WERI-Rb-1 (cell line): ENCODE measurements at regions not wholly inside any gene's neighbourhood (a gene's known extent, or its start where the extent isn't known, plus 50 kb on each side); places are given as distances from the start of the nearest gene placed in this dataset.

ENCODE experiments used
- DNase-seq: peaks from one replicate; pipeline ENCODE4 v3.0.0-alpha.2; 2020
- H3K27ac ChIP-seq: fragments of 250-450 bp; sonication (Bioruptor Pico); 2 replicates; pipeline ENCODE4 v1.5.1; 2020; ENCODE audit warnings: mild to moderate bottlenecking, moderate library complexity
- H3K27me3 ChIP-seq: fragments of 250-450 bp; sonication (Bioruptor Pico); 2 replicates; pipeline ENCODE4 v1.5.1; 2021; ENCODE audit warnings: mild to moderate bottlenecking, low read depth, moderate library complexity; ENCODE audit not compliant: insufficient read depth, severe bottlenecking
- H3K36me3 ChIP-seq: fragments of 250-450 bp; sonication (Bioruptor Pico); 2 replicates; pipeline ENCODE4 v1.5.1; 2020; ENCODE audit warnings: mild to moderate bottlenecking, moderate library complexity
- H3K4me3 ChIP-seq: 2 replicates; pipeline ENCODE4 v1.5.1; 2011; ENCODE audit warnings: low read depth, mild to moderate bottlenecking, control low read depth, low read length
- H3K9me3 ChIP-seq: fragments of 250-450 bp; sonication (Bioruptor Pico); 2 replicates; pipeline ENCODE4 v1.5.1; 2021; ENCODE audit warnings: mild to moderate bottlenecking, moderate library complexity; ENCODE audit not compliant: severe bottlenecking
- TF ChIP-seq, protein P1 (sequence below): IDR thresholded peaks from 2 replicates; pipeline ENCODE4 v1.5.1; 2011; ENCODE audit warnings: low read depth, mild to moderate bottlenecking, control low read depth, inconsistent platforms, low read length

- TF ChIP-seq, protein P1, sequence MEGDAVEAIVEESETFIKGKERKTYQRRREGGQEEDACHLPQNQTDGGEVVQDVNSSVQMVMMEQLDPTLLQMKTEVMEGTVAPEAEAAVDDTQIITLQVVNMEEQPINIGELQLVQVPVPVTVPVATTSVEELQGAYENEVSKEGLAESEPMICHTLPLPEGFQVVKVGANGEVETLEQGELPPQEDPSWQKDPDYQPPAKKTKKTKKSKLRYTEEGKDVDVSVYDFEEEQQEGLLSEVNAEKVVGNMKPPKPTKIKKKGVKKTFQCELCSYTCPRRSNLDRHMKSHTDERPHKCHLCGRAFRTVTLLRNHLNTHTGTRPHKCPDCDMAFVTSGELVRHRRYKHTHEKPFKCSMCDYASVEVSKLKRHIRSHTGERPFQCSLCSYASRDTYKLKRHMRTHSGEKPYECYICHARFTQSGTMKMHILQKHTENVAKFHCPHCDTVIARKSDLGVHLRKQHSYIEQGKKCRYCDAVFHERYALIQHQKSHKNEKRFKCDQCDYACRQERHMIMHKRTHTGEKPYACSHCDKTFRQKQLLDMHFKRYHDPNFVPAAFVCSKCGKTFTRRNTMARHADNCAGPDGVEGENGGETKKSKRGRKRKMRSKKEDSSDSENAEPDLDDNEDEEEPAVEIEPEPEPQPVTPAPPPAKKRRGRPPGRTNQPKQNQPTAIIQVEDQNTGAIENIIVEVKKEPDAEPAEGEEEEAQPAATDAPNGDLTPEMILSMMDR: no peak
- Histone ChIP-seq H3K9me3 (no peaks in the 10 kb centered on the region), H3K4me3 (no peak overlapping the region), H3K27ac (no peak overlapping the region), H3K36me3 (no peaks in the 10 kb centered on the region), H3K27me3 (no peaks in the 10 kb centered on the region)
- no peak for DNase-seq
Observed at GRCh38 chr10:78706256-78706655, 362.5 kb upstream of the ZMIZ1 start.

DNA sequence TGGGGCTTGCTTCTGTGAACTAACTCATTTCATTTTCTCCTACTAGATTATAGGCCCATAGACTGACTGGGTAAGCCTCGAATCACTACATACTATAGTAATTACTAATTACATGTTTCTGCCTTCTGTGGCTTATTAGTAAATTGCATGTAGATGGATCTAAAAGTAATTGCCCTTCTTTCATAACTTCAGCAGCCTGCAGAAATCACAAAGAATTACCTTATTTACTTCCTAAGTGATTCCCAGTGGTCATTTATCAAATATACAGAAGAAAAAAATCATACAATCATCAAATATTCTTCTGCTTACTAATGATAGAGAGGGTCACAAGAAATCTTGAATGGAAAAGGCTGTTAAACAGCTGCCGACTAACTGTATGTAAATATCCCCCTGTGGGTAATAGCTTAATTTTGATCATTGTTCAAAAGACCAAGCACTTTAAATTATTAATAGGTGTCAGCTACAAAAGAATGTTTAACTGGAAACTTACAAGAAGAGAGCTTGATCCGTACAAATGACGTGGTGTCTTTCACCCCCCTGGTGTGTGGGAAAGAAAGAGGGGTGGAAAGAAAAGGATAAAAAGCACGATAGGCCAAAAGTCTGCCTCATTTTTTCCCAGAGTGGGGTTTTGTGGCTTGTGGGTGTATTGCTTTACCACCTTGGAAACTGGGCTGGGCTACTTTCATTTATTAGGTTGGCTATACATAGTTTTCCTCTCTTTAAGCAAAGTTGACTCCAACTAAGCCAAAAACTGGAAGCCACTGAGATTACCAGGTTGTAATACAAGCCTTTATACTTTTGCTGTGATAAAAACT is 361.8 kb upstream of the ZMIZ1 start:
- DNase-seq: no peak
- Histone ChIP-seq H3K4me3 (no peak overlapping the region), H3K27me3 (no peaks in the 10 kb centered on the region), H3K9me3 (no peaks in the 10 kb centered on the region), H3K36me3 (no peaks in the 10 kb centered on the region), H3K27ac (no peak overlapping the region)
- TF ChIP-seq, protein P1: no peak

GRCh38 chr10:78707745-78708144 is 361.0 kb upstream of the ZMIZ1 start:
- Histone ChIP-seq H3K4me3 (no peak overlapping the region), H3K27me3 (no peaks in the 10 kb centered on the region), H3K36me3 (no peaks in the 10 kb centered on the region), H3K27ac (no peak overlapping the region), H3K9me3 (no peaks in the 10 kb centered on the region)
- DNase-seq: no peak
- TF ChIP-seq, protein P1: no peak

DNA sequence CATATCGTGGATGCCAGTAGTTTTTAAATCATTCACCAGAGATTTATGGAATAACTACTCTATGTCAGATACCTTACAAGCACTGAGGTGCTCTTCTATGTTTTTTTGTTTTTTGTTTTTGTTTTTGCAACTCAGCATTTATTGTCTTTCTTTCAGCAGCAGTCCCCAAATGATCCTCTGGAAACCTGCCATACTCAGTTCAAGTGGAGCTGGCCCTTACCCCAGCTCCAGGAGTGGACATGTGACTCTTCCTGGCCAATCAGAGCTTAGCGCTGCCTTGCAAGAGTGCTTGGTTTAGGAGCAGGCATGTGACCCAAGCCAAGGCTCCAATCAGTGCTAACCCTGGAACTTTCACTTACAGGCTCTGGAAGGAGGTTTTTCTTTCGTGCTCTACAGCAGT is 356.6 kb upstream of the ZMIZ1 start:
- Histone ChIP-seq H3K4me3 (no peak overlapping the region), H3K36me3 (no peaks in the 10 kb centered on the region), H3K9me3 (no peaks in the 10 kb centered on the region), H3K27ac (no peak overlapping the region), H3K27me3 (no peaks in the 10 kb centered on the region)
- DNase-seq: no peak
- TF ChIP-seq, protein P1: no peak

DNA sequence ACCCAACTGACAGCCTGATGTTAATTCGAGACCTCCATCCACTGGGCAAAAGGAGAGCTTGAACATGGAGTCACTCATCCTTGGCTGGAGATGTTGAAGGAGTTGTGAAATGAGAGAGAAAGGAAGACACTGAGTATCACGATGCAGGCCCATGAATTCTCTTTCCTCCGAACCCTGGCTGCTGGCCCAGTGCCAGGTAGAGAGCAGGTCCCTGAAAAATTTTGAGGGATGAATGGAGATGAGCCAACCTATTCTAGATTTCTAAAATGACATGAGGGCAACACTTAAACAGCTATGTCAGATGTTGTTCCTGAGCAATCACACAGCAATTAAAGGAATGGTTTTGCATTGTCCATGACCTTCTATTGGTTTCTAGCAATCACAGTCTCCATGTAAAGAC is 355.1 kb upstream of the ZMIZ1 start:
- no peak for DNase-seq
- no peak overlapping the region for H3K4me3 ChIP-seq
- TF ChIP-seq, protein P1: no peak
- H3K27ac ChIP-seq: no peak overlapping the region
- H3K27me3 ChIP-seq: no peaks in the 10 kb centered on the region
- H3K36me3 ChIP-seq: no peaks in the 10 kb centered on the region
- no peaks in the 10 kb centered on the region for H3K9me3 ChIP-seq

- DNase-seq: no peak
- TF ChIP-seq, protein P1: no peak
- H3K9me3 ChIP-seq: no peaks in the 10 kb centered on the region
Observed at GRCh38 chr10:78714225-78714624, 354.5 kb upstream of the ZMIZ1 start.

More at GRCh38 chr10:78714225-78714624, 354.5 kb upstream of the ZMIZ1 start:
- Histone ChIP-seq H3K36me3 (no peaks in the 10 kb centered on the region), H3K27me3 (no peaks in the 10 kb centered on the region), H3K27ac (no peak overlapping the region), H3K4me3 (no peak overlapping the region)
